Stomach smooth muscle (tissue), 2 donors: ENCODE measurements at regions not wholly inside any gene's neighbourhood (a gene's known extent, or its start where the extent isn't known, plus 50 kb on each side); places are given as distances from the start of the nearest gene placed in this dataset.

ENCODE experiments used
- H3K27ac ChIP-seq: one replicate; pipeline ENCODE4 v1.7.0; 2013; ENCODE audit warnings: mild to moderate bottlenecking, low read length, inconsistent platforms
- H3K27me3 ChIP-seq, 2 donors: one replicate each; pipeline ENCODE4 v1.7.0; 2013; ENCODE audit warnings: low read length in 2 of 2; ENCODE audit not compliant: insufficient read depth in 2 of 2, control insufficient read depth in 1 of 2
- H3K36me3 ChIP-seq, 2 donors: one replicate each; pipeline ENCODE4 v1.7.0; 2013; ENCODE audit warnings: low read length in 2 of 2; ENCODE audit not compliant: control insufficient read depth in 2 of 2, insufficient read depth in 2 of 2
- H3K4me1 ChIP-seq: one replicate; pipeline ENCODE4 v1.7.0; 2013; ENCODE audit warnings: low read length; ENCODE audit not compliant: control insufficient read depth, insufficient read depth
- H3K4me3 ChIP-seq, 2 donors: one replicate each; pipeline ENCODE4 v1.7.0; 2013; ENCODE audit warnings: low read length in 2 of 2
- H3K9ac ChIP-seq, 2 donors: one replicate each; pipeline ENCODE4 v1.7.0; 2013; ENCODE audit warnings: low read length in 2 of 2, mild to moderate bottlenecking in 1 of 2
- H3K9me3 ChIP-seq, 2 donors: one replicate each; pipeline ENCODE4 v1.7.0; 2013; ENCODE audit warnings: low read length in 2 of 2; ENCODE audit not compliant: control insufficient read depth in 2 of 2
- donor health status: healthy.
- donor health status: Pancreatic carcinoma.

GRCh38 chr17:15133826-15134225 lies 131.3 kb downstream of the PMP22 start:
- no peaks in the 10 kb centered on the region for H3K9me3 ChIP-seq

GRCh38 chr17:15133143-15133542 lies 132.0 kb downstream of the PMP22 start:
- no peak overlapping the region for H3K9ac ChIP-seq
- no peaks in the 10 kb centered on the region for H3K36me3 ChIP-seq
- no peak overlapping the region for H3K4me3 ChIP-seq
- H3K4me1 ChIP-seq = peaks cover 4% of the 10 kb centered on the region
- H3K27ac ChIP-seq = no peak overlapping the region
- H3K9me3 ChIP-seq = no peaks in the 10 kb centered on the region
- peaks cover 0 to 2% of the 10 kb centered on the region in 2 donors for H3K27me3 ChIP-seq

More at GRCh38 chr17:15133826-15134225, 131.3 kb downstream of the PMP22 start:
- Histone ChIP-seq H3K4me3 (no peak overlapping the region), H3K4me1 (peaks cover 4% of the 10 kb centered on the region), H3K9ac (no peak overlapping the region), H3K36me3 (no peaks in the 10 kb centered on the region), H3K27ac (no peak overlapping the region), H3K27me3 (peaks cover 0 to 5% of the 10 kb centered on the region in 2 donors)

GRCh38 chr17:15130426-15130825 lies 134.7 kb downstream of the PMP22 start:
- Histone ChIP-seq H3K4me1 (peaks cover 4% of the 10 kb centered on the region), H3K9ac (no peak overlapping the region), H3K27ac (no peak overlapping the region), H3K9me3 (no peaks in the 10 kb centered on the region), H3K27me3 (no peaks in the 10 kb centered on the region), H3K36me3 (no peaks in the 10 kb centered on the region), H3K4me3 (no peak overlapping the region)

GRCh38 chr17:15129986-15130385 lies 135.1 kb downstream of the PMP22 start:
- Histone ChIP-seq H3K9me3 (no peaks in the 10 kb centered on the region), H3K4me1 (peaks cover 4% of the 10 kb centered on the region), H3K27me3 (no peaks in the 10 kb centered on the region), H3K27ac (no peak overlapping the region), H3K36me3 (no peaks in the 10 kb centered on the region), H3K4me3 (no peak overlapping the region), H3K9ac (no peak overlapping the region)

- Histone ChIP-seq H3K9me3 (no peaks in the 10 kb centered on the region), H3K27me3 (no peaks in the 10 kb centered on the region), H3K4me1 (no peaks in the 10 kb centered on the region), H3K27ac (no peak overlapping the region), H3K9ac (no peak overlapping the region), H3K36me3 (no peaks in the 10 kb centered on the region), H3K4me3 (no peak overlapping the region)
Measured at GRCh38 chr17:15124746-15125145, 140.4 kb downstream of the PMP22 start.

GRCh38 chr17:15124264-15124595 lies 140.9 kb downstream of the PMP22 start:
- no peak overlapping the region for H3K4me3 ChIP-seq

GRCh38 chr17:15123593-15124263 lies 141.4 kb downstream of the PMP22 start:
- no peak overlapping the region for H3K27ac ChIP-seq
- no peaks in the 10 kb centered on the region for H3K9me3 ChIP-seq
- H3K27me3 ChIP-seq = no peaks in the 10 kb centered on the region
- H3K4me3 ChIP-seq = no peak overlapping the region
- no peak overlapping the region for H3K9ac ChIP-seq
- H3K36me3 ChIP-seq = no peaks in the 10 kb centered on the region
- H3K4me1 ChIP-seq = no peaks in the 10 kb centered on the region

More at GRCh38 chr17:15124264-15124595, 140.9 kb downstream of the PMP22 start:
- H3K9me3 ChIP-seq = no peaks in the 10 kb centered on the region
- H3K27ac ChIP-seq = no peak overlapping the region
- no peaks in the 10 kb centered on the region for H3K4me1 ChIP-seq
- no peaks in the 10 kb centered on the region for H3K27me3 ChIP-seq
- H3K36me3 ChIP-seq = no peaks in the 10 kb centered on the region
- H3K9ac ChIP-seq = no peak overlapping the region

GRCh38 chr17:15122857-15123256 lies 142.3 kb downstream of the PMP22 start:
- Histone ChIP-seq H3K27me3 (peaks cover 0 to 4% of the 10 kb centered on the region in 2 donors), H3K27ac (no peak overlapping the region), H3K9me3 (no peaks in the 10 kb centered on the region), H3K9ac (no peak overlapping the region), H3K4me3 (no peak overlapping the region), H3K36me3 (no peaks in the 10 kb centered on the region), H3K4me1 (no peaks in the 10 kb centered on the region)

- H3K27me3 ChIP-seq = peaks cover 2 to 5% of the 10 kb centered on the region in 2 donors
- no peaks in the 10 kb centered on the region for H3K36me3 ChIP-seq
- no peak overlapping the region for H3K9ac ChIP-seq
- no peaks in the 10 kb centered on the region for H3K9me3 ChIP-seq
- no peak overlapping the region for H3K4me3 ChIP-seq
- H3K4me1 ChIP-seq = no peaks in the 10 kb centered on the region
- no peak overlapping the region for H3K27ac ChIP-seq
Measured at GRCh38 chr17:15121426-15121825, 143.7 kb downstream of the PMP22 start.

GRCh38 chr17:15119968-15120367 lies 145.2 kb downstream of the PMP22 start:
- peaks cover 2 to 5% of the 10 kb centered on the region in 2 donors for H3K27me3 ChIP-seq

GRCh38 chr17:15117239-15117638 lies 147.9 kb downstream of the PMP22 start:
- H3K9ac ChIP-seq = no peak overlapping the region
- H3K27me3 ChIP-seq = peaks cover 2 to 5% of the 10 kb centered on the region in 2 donors
- no peak overlapping the region for H3K4me3 ChIP-seq
- no peaks in the 10 kb centered on the region for H3K36me3 ChIP-seq
- H3K4me1 ChIP-seq = peaks cover 10% of the 10 kb centered on the region
- peaks cover 0 to 6% of the 10 kb centered on the region in 2 donors for H3K9me3 ChIP-seq
- no peak overlapping the region for H3K27ac ChIP-seq

More at GRCh38 chr17:15119968-15120367, 145.2 kb downstream of the PMP22 start:
- peaks cover 0 to 6% of the 10 kb centered on the region in 2 donors for H3K9me3 ChIP-seq
- H3K27ac ChIP-seq = no peak overlapping the region
- H3K36me3 ChIP-seq = no peaks in the 10 kb centered on the region
- no peak overlapping the region for H3K9ac ChIP-seq
- no peak overlapping the region for H3K4me3 ChIP-seq
- H3K4me1 ChIP-seq = no peaks in the 10 kb centered on the region
